TTC549 (cell line): ENCODE measurements at regions not wholly inside any gene's neighbourhood (a gene's known extent, or its start where the extent isn't known, plus 50 kb on each side); places are given as distances from the start of the nearest gene placed in this dataset.

ENCODE experiments used
- FAIRE-seq: peaks from 2 replicates; lab custom pipeline; 2012; peaks lifted over from hg19 to GRCh38; lab: Jason Lieb, UNC

DNA sequence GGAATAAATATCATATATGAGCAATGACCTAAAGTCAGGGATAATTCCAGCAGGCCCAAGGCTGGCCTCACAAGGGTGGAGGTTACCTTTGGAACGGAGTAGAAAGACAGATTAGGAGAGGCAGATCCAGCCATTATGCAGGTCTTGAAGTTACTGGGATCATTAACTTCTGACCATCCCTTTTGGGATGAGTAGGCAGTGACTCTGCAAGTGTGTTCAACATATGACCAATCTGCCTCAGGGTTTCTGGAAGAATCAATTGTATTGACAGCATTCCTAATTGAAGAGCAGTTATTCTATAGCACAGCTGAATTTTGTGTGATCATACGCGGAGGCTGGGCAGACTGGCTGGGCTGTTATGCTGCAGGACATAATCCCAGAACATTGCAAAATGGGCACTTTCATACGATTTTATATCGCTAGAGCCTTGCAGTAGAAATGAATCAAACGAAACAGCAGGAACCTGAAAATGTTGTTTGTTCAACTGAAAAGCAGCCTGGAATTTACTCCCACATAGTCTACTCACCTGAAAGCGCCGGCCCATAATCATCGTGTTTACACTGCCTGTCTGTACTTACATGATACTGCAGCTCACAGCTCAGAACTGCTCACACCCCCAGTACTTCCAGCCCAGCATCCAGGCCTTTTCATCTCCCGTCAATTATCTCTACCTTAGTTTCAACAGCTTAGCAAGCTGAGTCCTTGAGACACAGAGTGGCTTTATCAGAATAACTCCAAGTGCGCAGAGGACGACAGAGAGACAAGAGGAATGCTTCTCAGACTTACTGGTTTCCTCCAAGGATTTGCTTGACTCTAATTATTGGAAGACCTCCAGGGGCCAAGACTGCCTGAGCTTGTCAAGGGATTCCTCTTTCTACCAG, 556.1 kb downstream of the EFNB2 start:
- FAIRE-seq = no peak

DNA sequence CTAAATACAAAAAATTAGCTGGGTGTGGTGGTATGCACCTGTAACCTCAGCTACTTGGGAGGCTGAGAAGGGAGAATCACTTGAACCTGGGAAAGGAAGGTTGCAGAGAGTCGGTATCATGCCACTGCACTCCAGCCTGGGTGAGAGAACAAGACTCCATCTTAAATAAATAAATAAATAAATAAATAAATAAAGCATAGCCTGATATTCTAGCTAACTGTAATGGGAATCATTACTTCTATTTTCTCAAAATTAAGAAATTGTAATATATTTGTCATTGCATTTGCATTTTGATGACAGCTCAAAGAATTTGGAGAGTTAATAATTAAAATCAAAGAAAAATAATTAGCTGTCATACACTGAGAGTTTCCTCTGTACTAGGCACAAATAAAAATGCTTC, 561.1 kb downstream of the EFNB2 start:
- no peak for FAIRE-seq

DNA sequence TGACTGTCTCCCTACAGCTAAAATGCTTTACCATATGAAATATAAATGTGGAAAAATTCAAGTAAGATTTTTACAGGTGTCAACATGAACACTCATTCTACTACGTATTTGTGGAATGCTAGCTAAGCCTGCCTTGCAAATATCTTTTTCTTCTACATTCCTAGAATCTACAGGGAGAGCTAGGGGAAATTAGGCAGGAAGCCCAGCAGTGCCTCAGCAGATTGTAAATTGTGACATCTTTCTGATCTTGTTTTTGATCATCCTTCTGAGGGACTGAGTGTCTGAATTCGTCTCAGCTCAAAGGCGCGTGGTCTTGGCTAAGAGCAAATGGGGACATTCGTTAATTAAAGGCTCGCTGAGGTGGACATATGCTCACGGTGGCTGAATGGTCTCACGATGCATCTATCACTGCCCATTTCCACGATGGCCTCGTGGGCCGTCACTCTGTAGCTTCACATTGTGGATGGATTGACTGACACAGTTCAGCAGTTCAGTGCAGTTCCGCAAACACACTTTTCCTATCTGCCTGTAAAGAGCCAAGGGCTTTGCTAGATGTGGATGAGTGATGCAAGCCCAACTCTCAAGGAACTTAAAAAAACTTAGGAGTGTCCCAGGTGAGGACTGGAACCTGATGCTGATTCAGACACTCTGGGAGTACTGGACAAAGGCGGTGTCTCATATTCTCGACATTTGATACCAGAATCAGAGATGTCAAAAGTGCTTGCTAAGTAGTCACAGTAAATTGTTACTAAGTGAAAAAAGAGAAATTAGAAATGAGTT, 562.5 kb downstream of the EFNB2 start:
- no peak for FAIRE-seq

DNA sequence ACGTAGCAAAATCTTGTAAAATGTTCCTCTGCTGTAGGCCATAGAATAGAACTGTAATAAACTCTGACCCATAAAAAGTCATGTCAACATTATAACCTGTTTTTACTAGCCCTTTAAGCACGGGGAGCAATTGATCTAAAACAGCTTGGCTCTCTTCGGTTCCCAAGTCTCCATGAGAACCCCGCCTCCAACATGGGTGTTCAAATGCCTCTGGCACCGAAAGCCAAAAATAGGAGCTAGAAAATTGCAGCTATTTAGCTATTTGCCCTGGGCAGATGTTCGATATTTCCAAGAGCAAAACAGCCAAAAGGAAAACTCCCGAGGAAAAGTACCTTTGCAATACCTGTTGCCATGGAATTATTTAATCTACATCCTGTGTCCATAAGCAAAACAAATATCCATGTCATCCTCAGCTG, 563.1 kb downstream of the EFNB2 start:
- FAIRE-seq = no peak

DNA sequence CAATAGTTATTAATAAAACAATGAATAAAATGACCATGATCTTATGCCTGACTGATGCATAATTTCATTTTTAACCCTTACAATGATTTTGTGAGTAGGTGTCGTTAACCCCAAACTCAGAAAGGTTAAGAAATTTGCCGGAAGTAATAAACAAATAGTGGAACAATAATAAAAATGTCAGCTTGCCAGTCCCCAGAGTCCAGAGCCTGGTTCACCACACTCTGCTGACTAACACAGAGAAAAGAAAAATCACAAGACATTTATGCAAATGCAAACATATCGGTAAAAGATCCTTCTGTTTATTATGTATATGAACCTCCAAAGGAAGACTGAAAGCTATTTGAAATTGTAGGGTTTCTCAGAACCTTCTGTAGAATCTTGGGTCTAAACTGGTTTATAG, 563.7 kb downstream of the EFNB2 start:
- FAIRE-seq = no peak

DNA sequence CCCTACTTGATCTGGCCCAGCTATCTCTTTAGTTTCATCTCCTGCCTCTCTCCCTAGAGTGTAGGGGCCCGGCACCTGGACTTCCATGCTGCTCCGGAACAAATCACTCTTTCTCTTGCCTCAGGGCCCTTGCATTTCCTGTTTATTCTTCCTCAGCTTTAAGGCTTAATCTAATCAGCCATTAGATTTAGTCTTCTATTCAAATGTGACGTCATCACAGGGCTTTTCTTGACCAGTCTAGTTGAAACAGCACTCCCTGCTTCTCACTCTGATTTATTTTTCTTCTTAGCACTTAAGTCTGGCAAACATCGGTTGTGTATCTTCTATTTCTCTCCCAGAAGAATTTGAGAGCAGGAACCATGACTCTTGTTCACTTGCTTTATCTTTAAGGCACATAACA, 564.1 kb downstream of the EFNB2 start:
- FAIRE-seq = no peak

DNA sequence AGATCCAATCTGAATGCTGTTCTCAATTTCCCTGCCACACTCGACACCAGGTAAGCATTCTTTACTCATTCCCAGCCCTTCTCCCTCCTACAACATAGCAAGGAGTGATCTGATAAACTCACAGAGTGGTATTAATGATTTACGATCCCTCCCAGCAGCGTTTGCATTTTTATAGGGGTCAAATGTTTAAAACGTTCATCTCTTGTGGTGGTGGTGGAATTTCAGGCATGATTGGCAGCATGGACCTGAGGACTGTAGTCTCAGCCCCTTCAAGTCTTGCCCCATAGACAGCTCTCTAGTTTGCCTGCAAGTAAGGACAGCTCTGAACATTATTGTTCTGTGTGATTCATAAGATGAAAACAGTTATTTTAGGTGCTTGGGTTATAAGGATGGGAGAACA, 565.7 kb downstream of the EFNB2 start:
- FAIRE-seq = no peak

DNA sequence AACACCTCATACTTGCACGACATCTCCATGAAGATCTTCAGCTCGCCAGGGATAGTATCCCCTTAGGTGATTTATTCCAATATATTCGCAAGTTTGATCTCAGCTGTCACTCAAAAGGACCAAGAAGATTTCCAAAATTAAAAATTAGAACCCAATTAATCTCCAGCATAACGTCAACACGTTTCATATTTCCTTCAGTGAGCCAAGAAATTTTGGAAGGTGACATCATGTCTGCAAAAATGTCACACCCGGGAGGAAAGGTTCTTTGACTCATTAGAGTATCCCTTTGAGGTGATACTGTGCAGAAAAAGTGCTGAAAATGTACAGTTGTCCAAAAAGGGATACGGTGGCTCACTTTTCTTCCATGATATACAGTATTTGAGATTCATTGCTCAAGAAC, 569.6 kb downstream of the EFNB2 start:
- FAIRE-seq = no peak

DNA sequence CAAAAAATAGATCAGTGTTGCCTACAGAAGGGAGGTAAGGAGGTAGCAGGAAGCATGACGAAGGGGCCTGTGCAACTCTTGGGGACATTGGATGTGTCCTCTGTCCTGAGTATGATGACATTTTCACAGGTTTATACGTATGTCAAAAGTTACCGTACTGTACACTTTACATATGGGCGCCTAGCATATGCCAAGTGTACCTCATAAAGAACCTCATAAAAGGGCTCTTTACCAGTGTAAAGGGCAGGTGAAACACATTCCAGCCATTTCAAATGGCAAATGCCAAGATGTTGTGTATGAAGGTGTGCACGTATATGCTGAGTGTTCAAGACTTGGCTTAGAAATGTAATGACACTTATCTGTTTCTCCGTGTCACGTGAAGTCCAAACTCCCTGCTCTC, 573.4 kb downstream of the EFNB2 start:
- FAIRE-seq = no peak

DNA sequence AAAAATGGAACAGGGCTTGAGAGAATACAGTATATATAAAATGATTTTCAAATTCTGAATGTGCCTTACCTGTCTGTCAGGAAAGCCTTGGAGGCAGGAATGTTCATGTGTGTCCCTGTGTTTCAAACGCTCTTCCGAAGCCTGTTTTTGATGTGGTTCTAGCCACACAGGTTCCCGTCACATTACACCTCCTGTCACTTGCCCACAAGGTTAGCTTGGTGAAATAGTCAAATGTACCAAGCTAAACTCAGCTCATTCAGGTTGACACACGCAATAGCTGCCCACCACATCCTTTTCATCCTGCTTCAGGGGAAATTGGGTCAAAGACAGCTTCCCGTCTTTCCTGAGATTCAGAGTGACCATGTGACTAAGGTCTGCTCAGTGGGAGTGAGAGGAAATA, 574.0 kb downstream of the EFNB2 start:
- FAIRE-seq = no peak

DNA sequence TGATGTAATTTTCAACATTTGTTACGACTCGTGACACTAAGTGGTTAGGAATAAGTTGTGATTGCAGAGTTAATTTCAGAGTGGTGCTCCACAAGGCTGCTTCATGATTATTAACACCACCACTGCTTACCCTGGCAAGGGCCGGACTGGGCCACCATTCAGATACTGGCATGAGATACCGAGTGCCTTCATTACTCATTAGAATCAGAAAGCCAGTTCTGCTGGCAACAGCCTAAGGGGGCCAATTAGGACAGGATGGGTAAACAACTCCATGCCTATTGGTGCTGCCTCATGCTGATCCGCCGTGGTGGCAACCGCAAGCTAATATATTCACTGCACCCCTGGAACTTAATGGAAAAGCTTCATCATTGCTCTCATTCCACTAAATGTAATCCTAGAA, 575.1 kb downstream of the EFNB2 start:
- FAIRE-seq = no peak

DNA sequence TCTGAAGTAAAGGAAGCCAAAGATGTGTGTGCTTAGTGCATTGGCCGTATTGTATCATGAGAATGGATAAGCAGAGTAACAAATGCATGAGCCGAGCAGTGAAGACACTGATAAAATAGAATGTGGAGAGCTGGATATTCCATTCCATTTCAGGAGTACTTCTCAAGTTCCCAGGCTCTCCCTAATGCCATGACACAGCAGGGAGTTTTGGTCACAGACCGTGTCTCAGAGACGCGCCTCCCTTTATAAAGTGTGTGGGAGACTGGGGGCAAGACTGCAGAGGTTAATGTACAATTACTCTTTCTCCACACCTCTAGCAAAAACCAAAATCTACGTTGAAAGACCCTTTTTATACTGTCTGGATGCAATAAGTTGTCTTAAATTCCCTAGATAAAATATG, 575.6 kb downstream of the EFNB2 start:
- FAIRE-seq = no peak

DNA sequence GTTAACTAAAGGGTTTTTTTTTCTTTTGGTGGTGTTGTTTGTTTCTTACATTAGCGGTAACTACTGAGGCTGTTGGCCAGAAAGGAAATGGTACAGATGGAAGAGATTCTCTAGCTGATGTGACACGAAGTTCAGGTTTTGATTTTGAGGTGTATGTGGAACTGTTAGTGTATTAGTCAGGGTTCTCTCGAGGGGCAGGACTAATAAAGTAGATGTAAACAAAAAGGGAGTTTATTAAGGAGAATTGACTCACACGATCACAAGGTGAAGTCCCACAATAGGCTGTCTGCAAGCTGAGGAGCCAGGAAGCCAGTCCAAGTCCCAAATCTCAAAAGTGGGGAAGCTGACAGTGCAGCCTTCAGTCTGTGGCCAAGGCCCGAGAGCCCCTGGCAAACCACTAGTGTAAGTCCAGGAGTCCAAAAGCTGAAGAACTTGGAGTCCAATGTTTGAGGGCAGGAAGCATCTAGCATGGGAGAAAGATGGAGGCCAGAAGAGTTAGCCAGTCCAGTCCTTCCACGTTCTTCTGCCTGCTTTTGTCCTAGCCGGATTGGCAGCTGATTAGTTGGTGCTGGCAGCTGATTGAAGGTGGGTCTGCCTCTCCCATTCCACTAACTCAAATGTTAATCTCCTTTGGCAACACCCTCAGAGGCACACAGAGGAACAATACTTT, 577.6 kb downstream of the EFNB2 start:
- FAIRE-seq = no peak

DNA sequence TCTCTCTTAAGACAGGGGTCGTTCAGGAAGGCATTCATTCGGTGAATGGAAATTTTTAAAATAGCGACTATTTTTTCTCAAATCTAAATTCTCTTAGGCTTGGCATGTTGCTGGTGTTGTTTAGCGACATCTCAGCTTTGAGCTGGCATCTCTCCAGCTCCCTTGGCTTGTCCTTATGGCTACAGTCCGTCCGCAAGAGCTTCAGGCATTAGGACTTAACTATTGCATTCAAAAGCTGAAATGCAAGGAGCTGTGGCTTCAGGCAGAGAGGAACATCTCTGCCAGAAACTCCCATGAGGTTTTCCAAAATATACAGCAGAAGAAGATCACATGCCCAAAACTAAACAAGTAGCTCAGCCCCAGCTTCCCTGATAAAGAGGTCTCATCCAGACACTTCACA, 578.5 kb downstream of the EFNB2 start:
- FAIRE-seq = no peak

DNA sequence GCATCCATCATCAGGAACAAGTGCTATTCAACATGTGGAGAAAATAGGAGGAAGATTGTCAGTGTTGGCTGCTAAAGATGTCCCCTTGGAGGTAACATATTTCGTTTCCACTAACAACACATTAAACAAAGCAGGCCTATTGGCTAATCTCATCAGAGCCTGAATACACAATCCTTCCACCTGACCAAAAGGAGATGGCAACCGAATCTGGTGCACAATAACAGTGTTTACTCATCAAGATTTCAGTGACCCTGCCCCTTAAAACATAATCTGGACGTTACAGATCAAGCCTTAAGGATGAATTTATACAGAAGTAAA, 582.5 kb downstream of the EFNB2 start:
- no peak for FAIRE-seq

DNA sequence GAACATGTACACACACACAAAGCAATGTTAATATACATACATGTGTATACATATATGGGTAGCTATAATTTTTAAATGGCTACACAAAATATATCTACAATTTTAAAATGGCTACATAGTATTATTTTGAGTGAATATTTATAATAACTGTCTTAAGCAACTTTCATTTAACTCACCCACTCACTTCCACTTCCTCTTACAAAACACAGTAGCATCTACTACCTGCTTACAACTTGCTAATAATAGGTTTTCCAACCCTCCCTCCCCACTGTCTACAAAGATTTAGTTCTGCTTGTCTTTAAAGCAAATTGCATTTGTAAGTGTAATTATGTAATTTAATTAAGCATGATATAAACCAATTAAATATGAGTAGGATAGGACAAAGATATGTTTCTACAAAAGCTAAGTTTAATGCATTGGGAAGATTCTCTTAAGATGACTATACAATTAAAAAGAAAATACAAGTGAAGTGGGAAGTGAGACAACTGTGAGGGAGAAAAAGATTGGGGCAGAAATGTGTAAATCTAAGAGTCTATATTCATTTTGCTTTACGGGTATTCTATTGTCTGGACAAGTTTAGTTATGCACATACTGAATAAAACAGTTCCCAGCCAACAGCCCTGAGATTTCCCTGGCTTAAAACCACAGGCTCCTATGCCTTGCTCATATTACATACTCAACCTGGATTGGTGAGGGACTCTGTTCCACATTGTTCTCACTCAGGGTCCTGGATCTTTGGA, 583.1 kb downstream of the EFNB2 start:
- FAIRE-seq = no peak

DNA sequence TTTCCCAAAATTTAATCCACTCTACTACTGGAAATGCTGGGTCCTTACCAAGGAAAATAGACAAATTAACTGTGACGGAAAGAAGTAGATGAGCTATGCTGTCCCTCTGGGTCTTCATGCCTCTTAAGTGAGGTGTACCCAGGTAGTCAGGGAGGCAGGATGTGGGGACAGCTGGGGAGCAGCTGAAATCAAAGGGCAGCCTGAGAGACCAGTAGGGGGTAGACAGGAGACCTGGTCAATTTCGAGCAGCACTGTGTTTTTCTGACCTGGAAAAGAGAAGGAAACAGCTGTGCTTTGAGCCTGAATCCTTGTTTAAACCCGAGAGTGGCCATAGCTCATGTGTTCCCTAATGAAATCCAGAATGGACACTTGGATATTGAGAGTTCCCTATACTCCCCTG, 587.3 kb downstream of the EFNB2 start:
- no peak for FAIRE-seq

DNA sequence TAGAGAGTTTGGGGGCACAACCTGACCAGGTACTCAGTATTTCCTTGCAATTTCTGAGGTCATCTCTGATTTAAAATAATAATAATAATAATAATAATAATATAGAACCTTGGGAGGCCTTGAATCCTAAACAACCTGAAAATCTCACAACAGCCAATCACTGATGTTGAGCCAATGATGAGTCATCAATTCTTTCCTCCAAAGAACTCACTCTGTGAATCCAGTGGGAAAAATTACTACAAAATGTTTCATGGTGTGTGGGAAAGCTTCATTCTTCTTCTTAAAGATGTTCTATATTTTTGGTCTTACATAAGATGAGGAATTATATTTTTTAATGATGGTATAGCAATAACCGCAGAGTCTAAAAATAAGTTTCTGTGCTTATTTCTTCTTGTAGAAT, 594.6 kb downstream of the EFNB2 start:
- no peak for FAIRE-seq

DNA sequence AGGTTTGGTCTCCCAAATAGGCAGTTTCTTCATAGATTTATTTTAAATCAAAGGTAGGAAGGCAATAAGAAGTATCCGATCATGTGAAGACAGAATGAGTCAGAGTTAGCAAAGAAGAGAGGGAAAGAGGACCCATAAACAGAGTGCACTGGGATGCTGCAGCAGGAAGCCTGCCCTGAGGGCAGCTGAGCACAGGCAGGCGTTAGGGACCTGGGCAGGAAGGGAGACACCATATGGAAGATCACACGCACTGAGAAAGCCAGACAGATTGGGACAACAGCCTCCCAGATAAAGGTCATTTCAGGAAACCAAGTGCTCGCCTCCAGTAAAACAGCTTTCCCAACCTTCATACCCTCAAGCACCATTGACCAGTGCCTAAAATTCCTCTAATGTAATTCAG, 598.0 kb downstream of the EFNB2 start:
- FAIRE-seq = no peak

DNA sequence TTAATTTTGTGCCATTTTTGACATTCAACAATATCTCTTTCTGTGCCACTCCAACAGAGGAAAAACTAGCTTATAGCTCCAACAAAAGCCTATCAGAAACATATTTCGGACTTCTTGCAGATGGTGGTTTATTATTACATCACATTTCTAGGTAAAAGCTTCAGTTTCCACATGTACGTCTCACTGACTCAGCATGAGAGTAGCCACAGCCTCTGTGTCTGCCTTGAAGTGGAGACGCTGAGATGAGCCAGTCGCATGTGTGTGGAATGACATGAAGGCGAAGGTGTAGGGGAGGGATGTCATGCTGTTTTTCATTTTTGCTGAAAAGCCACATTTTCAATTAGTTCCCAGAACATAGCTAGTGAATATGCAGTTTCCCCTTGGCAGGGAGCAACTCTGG, 598.6 kb downstream of the EFNB2 start:
- FAIRE-seq = no peak

DNA sequence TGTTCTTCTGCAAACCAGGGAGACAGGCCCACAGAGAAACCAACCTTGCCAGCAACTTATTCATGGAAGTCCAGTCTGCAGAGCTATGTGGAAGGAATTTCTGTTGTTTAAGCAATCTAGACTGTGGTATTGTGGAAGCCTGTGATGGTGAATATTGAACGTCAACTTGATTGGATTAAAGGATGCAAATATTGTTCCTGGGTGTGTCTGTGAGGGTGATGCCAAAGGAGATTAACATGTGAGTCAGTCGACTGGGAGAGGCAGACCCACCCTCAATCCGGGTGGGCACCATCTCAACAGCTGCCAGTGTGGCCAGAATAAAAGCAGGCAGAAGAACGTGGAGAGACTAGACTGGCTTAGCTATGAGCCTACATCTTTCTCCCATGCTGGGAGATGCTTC, 606.0 kb downstream of the EFNB2 start:
- FAIRE-seq = no peak

DNA sequence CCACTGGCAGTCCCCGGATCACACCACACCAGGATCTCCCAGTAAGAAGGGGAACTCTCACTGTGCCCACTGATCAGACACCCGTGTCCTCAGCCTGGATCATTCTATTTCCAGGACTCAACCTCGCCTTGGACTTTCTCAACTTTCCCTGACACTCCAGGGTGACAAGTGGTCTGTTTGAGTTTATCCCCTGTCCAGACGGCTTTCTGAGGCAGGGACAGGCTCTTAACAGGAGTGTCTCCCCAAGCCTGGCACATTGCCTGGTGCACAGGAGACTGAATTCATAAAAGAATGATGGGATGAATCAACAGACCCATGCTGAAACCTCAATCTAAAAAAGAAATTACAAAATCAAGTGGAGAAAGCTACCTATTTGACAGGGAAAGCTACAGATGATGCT, 606.6 kb downstream of the EFNB2 start:
- FAIRE-seq = no peak

DNA sequence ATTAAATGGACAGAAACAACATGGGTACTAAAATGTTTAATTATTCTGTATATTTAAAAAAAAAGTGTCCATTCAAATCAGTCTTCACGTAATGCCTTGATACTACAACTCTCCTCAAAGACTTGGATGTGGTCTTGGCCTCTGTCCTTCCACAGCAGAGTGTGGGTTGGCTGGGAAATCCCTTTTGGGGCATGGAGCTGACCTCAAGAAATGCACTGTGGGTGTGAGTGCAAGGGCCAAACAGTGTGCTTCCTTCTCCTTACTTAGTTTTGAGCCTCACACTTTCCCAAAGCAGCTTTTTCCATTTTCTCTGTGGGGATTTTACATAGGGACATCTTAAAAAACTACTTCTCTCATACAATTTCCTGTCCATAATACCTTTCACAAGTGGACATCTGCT, 607.4 kb downstream of the EFNB2 start:
- no peak for FAIRE-seq
